Keratinocyte (primary cell): ENCODE measurements at regions not wholly inside any gene's neighbourhood (a gene's known extent, or its start where the extent isn't known, plus 50 kb on each side); places are given as distances from the start of the nearest gene placed in this dataset.
"Not testable (repeated sequence)": the region's sequence is repeated elsewhere in the genome, so short reads cannot be mapped to it uniquely, and the experiment has no call there.

ENCODE experiments used
- DNase-seq: peaks from one replicate; pipeline ENCODE4 v3.0.0-alpha.2; 2011; ENCODE audit warnings: low read depth, missing footprints, low spot score
- FAIRE-seq: peaks from 2 replicates; lab custom pipeline; 2011; peaks lifted over from hg19 to GRCh38; lab: Jason Lieb, UNC
- H2AFZ ChIP-seq: 2 replicates; pipeline ENCODE4 v1.6.0; 2012; ENCODE audit warnings: low read length, control low read depth, inconsistent platforms; ENCODE audit not compliant: control insufficient read depth
- H3K27ac ChIP-seq: 2 replicates; pipeline ENCODE4 v1.5.1; 2011; ENCODE audit warnings: low read length; ENCODE audit not compliant: control insufficient read depth, insufficient read depth
- H3K27me3 ChIP-seq: 3 replicates; pipeline ENCODE4 v1.6.0; 2011; ENCODE audit warnings: low read length; ENCODE audit not compliant: control insufficient read depth, insufficient read depth; ENCODE audit errors: extremely low read depth
- H3K36me3 ChIP-seq, 2 experiments: 2 replicates in 1 of 2; 3 replicates in 1 of 2; pipeline ENCODE4 v1.5.1; 2011; ENCODE audit warnings: low read length in 2 of 2, mild to moderate bottlenecking in 1 of 2; ENCODE audit not compliant: control insufficient read depth in 2 of 2, insufficient read depth in 2 of 2; ENCODE audit errors: extremely low read depth in 1 of 2
- H3K4me1 ChIP-seq: 3 replicates; pipeline ENCODE4 v1.5.1; 2011; ENCODE audit warnings: low read length; ENCODE audit not compliant: control insufficient read depth, insufficient read depth; ENCODE audit errors: extremely low read depth
- H3K4me2 ChIP-seq: 3 replicates; pipeline ENCODE4 v1.6.0; 2011; ENCODE audit warnings: low read depth, low read length; ENCODE audit not compliant: control insufficient read depth, insufficient read depth; ENCODE audit errors: extremely low read depth
- H3K4me3 ChIP-seq, 3 experiments: fragments of 200-600 bp in 1 of 3; sonication (generic) in 1 of 3; 2 replicates in 2 of 3; 3 replicates in 1 of 3; pipeline ENCODE4 v1.5.1; 2011 to 2016; ENCODE audit warnings: low read length in 3 of 3, mild to moderate bottlenecking in 3 of 3, control low read depth in 2 of 3, inconsistent platforms in 1 of 3, low read depth in 1 of 3, mixed read lengths in 1 of 3, mixed run types in 1 of 3, moderate library complexity in 1 of 3; ENCODE audit not compliant: control insufficient read depth in 2 of 3, insufficient read depth in 2 of 3; ENCODE audit errors: extremely low read depth in 1 of 3
- H3K79me2 ChIP-seq: 2 replicates; pipeline ENCODE4 v1.6.0; 2012; ENCODE audit warnings: low read length; ENCODE audit not compliant: control insufficient read depth, insufficient read depth
- H3K9ac ChIP-seq: 3 replicates; pipeline ENCODE4 v1.6.0; 2011; ENCODE audit warnings: low read length; ENCODE audit not compliant: control insufficient read depth, insufficient read depth; ENCODE audit errors: extremely low read depth
- H3K9me1 ChIP-seq: 3 replicates; pipeline ENCODE4 v1.6.0; 2011; ENCODE audit warnings: low read length; ENCODE audit not compliant: control insufficient read depth, insufficient read depth; ENCODE audit errors: extremely low read depth
- H3K9me3 ChIP-seq: 2 replicates; pipeline ENCODE4 v1.5.1; 2012; ENCODE audit warnings: low read depth, low read length; ENCODE audit not compliant: control insufficient read depth
- H4K20me1 ChIP-seq: 3 replicates; pipeline ENCODE4 v1.6.0; 2011; ENCODE audit warnings: low read length; ENCODE audit not compliant: control insufficient read depth, insufficient read depth; ENCODE audit errors: extremely low read depth
- EZH2 ChIP-seq: IDR thresholded peaks from one replicate; pipeline ENCODE4 v1.6.1; 2012; ENCODE audit warnings: inconsistent platforms, mild to moderate bottlenecking, low read length, moderate library complexity
- dilution Hi-C: fragments of 300-500 bp; cut with MboI; formaldehyde crosslinking; loops from one replicate; pipeline ENCODE4 v1.7.0; 2020; ENCODE audit warnings: low sequenced_read_pairs; ENCODE audit not compliant: extremely low pct_ligation_motif_present
- TF ChIP-seq, protein P1 (sequence below), 3 experiments: IDR thresholded peaks in 1 of 3; conservative IDR thresholded peaks in 1 of 3; optimal IDR thresholded peaks in 1 of 3; 2 replicates in 2 of 3; 3 replicates in 1 of 3; pipeline versions ENCODE3 to v1.5.1; 2011; ENCODE audit warnings: low read length in 3 of 3, mild to moderate bottlenecking in 3 of 3, moderate library complexity in 2 of 3, control low read depth in 1 of 3, inconsistent platforms in 1 of 3; ENCODE audit not compliant: insufficient read depth in 2 of 3; ENCODE audit errors: extremely low read depth in 1 of 3

DNA sequence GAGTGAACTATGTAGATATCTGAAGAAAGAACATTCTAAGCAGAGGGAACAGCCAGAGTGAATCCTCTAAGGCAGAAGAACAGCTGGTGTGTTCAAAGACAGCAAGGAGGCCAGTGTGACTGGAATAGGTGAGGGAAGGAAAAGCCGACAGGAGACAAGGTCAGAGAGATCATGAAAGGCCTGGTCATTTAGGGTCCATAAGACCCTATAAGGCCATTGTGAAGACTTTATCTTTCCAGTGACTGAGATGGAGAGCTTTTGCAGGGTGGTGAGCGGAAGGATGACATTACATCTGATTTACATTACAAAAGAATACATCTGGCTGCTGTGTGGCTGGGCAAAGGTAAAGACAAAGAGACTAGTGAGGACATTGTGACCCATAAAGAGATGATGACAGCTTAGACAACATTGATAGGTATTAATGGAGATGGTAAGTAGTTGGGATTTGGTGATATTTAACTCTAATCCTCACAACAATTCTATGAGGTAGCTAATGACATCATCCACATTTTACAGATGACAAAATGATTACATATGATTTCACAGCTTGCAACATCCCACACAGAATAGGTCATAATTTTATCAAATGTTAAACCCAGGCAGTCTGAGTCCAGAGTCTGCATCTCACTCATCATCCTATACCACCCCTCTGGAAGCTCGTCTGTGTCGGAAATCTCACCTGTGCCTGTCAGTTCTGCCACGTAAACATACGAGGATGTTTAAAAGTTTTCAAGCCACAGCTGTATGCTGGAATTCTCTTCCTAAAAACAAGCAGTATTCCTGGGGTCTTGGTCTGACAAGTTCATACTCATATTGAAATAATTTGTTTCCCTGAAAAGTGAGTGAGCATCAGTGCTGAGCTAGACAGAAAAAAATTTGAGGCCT, 70.2 kb upstream of the PIK3R4 start:
- no peak overlapping the region for H2AFZ ChIP-seq
- dilution Hi-C loops = no loop called here
- FAIRE-seq = peak; percentile 36

DNA sequence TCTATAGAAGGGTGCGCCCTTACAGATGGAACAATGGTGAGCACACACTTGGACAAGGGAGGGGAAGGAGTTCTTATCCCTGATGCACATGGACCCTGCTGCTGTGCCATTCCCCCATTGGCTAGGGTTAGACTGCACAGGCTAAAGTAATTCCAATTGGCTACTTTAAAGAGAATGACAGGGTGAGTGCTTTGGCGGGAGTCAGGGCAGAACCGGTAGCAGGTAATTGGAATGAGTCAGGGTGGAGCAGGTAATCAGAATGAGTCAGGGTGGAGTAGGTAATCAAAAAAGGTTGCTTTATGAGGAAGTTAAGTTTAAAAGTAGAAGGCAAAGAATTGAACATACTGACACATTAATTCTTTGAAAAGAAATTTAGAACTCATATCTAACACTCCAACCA, 71.4 kb upstream of the PIK3R4 start:
- H4K20me1 ChIP-seq, FAIRE-seq, H3K36me3 ChIP-seq, H3K4me2 ChIP-seq, H3K27ac ChIP-seq, H3K9me1 ChIP-seq, H3K9ac ChIP-seq, H3K4me3 ChIP-seq, H3K27me3 ChIP-seq, H2AFZ ChIP-seq, H3K9me3 ChIP-seq, H3K79me2 ChIP-seq, H3K4me1 ChIP-seq, DNase-seq, dilution Hi-C loops: not testable (repeated sequence)

More for the DNA sequence above, 70.2 kb upstream of the PIK3R4 start:
- Histone ChIP-seq H3K79me2 (no peaks in the 10 kb centered on the region), H4K20me1 (no peaks in the 10 kb centered on the region), H3K4me1 (peaks cover 9% of the 10 kb centered on the region), H3K9me1 (no peaks in the 10 kb centered on the region), H3K9ac (no peak overlapping the region), H3K36me3 (no peaks in the 10 kb centered on the region), H3K27me3 (no peaks in the 10 kb centered on the region), H3K9me3 (no peaks in the 10 kb centered on the region), H3K27ac (no peak overlapping the region), H3K4me3 (no peak overlapping the region), H3K4me2 (no peak overlapping the region)
- no peak for DNase-seq
- no peak for TF ChIP-seq EZH2
- TF ChIP-seq, protein P1, sequence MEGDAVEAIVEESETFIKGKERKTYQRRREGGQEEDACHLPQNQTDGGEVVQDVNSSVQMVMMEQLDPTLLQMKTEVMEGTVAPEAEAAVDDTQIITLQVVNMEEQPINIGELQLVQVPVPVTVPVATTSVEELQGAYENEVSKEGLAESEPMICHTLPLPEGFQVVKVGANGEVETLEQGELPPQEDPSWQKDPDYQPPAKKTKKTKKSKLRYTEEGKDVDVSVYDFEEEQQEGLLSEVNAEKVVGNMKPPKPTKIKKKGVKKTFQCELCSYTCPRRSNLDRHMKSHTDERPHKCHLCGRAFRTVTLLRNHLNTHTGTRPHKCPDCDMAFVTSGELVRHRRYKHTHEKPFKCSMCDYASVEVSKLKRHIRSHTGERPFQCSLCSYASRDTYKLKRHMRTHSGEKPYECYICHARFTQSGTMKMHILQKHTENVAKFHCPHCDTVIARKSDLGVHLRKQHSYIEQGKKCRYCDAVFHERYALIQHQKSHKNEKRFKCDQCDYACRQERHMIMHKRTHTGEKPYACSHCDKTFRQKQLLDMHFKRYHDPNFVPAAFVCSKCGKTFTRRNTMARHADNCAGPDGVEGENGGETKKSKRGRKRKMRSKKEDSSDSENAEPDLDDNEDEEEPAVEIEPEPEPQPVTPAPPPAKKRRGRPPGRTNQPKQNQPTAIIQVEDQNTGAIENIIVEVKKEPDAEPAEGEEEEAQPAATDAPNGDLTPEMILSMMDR (optimal IDR thresholded peaks at IDR 0.05 in 1 of 3, IDR thresholded peaks at IDR 0.05 in 1 of 3, conservative IDR thresholded peaks at IDR 0.05 in 1 of 3; ENCODE audit: extremely low read depth in 1 of 3, insufficient read depth in 2 of 3, low read length in 3 of 3) = no peak
